Left lung (tissue), 4 donors: ENCODE measurements at regions not wholly inside any gene's neighbourhood (a gene's known extent, or its start where the extent isn't known, plus 50 kb on each side); places are given as distances from the start of the nearest gene placed in this dataset.

Experiments
- ATAC-seq: fragments of 200-7000 bp; cut with Tn5 transposase; one replicate; pipeline ENCODE4 v1.9.1; 2020; ENCODE audit warnings: moderate library complexity
- DNase-seq, 4 donors: peaks; one replicate each; pipeline ENCODE4 v3.0.0-alpha.2; 2013 to 2020
- H3K27ac ChIP-seq, 2 donors: fragments of 200-600 bp; sonication (generic) in 1 of 2; one replicate each; pipeline versions ENCODE4 v1.5.0 to v1.8.0; 2020 to 2021
- H3K27me3 ChIP-seq, 2 donors: fragments of 200-600 bp; sonication (generic) in 1 of 2; one replicate each; pipeline versions ENCODE4 v1.5.0 to v1.8.0; 2020 to 2021
- H3K36me3 ChIP-seq, 2 donors: fragments of 200-600 bp; sonication (generic) in 1 of 2; one replicate each; pipeline versions ENCODE4 v1.5.0 to v1.8.0; 2020 to 2021
- H3K4me1 ChIP-seq, 2 donors: fragments of 200-600 bp; one replicate each; pipeline ENCODE4 v1.8.0; 2021
- H3K4me3 ChIP-seq, 2 donors: fragments of 200-600 bp; sonication (generic) in 1 of 2; one replicate each; pipeline versions ENCODE4 v1.5.0 to v1.8.0; 2020 to 2021; ENCODE audit warnings: mild to moderate bottlenecking in 1 of 2
- H3K9me3 ChIP-seq, 2 donors: fragments of 200-600 bp; sonication (generic) in 1 of 2; one replicate each; pipeline versions ENCODE4 v1.5.0 to v1.8.0; 2020 to 2021
- CTCF ChIP-seq, 2 donors: fragments of 200-600 bp; sonication (generic) in 1 of 2; IDR thresholded peaks; one replicate each; pipeline versions ENCODE4 v1.5.0 to v1.8.0; 2021; ENCODE audit warnings: antibody characterized with exemption in 2 of 2
- intact Hi-C, 2 donors: fragments of 100-400 bp; cut with DNase I; formaldehyde crosslinking; loops; one replicate each; pipeline versions ENCODE4 v1.11.2 to v1.14.2; 2022
- donor health status: DM: no; HTN: yes; CAD: no.
- donor health status: DM: no; HTN: no; CAD: no.

- TF ChIP-seq CTCF (IDR thresholded peaks at IDR 0.05), result no peak
- no peak for ATAC-seq
- intact Hi-C loops, result no loop called here
- no peak for DNase-seq
- Histone ChIP-seq H3K36me3 (no peaks in the 10 kb centered on the region), H3K4me1 (peaks cover 6 to 7% of the 10 kb centered on the region in 2 donors), H3K27ac (no peak overlapping the region), H3K4me3 (no peak overlapping the region), H3K9me3 (peaks cover 0 to 6% of the 10 kb centered on the region in 2 donors), H3K27me3 (no peaks in the 10 kb centered on the region)
Observed at GRCh38 chr13:22103046-22104027, 432.5 kb downstream of the FGF9 start.

GRCh38 chr13:22106058-22106457 is 435.2 kb downstream of the FGF9 start:
- no peak overlapping the region for H3K4me3 ChIP-seq
- H3K27me3 ChIP-seq, result no peaks in the 10 kb centered on the region
- no peak for ATAC-seq
- peaks cover 11 to 16% of the 10 kb centered on the region in 2 donors for H3K4me1 ChIP-seq
- no peak overlapping the region for H3K27ac ChIP-seq
- no peak for TF ChIP-seq CTCF (IDR thresholded peaks at IDR 0.05)
- intact Hi-C loops, result no loop called here
- no peak for DNase-seq
- H3K9me3 ChIP-seq, result no peaks in the 10 kb centered on the region
- H3K36me3 ChIP-seq, result no peaks in the 10 kb centered on the region

GRCh38 chr13:22107549-22107948 is 436.7 kb downstream of the FGF9 start:
- no peak for TF ChIP-seq CTCF (IDR thresholded peaks at IDR 0.05)
- ATAC-seq (peak; percentile 77), DNase-seq (peak in 1 of 4 donors; percentile 35)
- Histone ChIP-seq H3K36me3 (no peaks in the 10 kb centered on the region), H3K9me3 (no peaks in the 10 kb centered on the region), H3K27ac (peak overlapping the region in 1 of 2 donors; percentile 45), H3K4me3 (no peak overlapping the region), H3K4me1 (peaks cover 11 to 16% of the 10 kb centered on the region in 2 donors), H3K27me3 (no peaks in the 10 kb centered on the region)
- intact Hi-C loops, result no loop called here

GRCh38 chr13:22108283-22108942 is 437.5 kb downstream of the FGF9 start:
- intact Hi-C loops, result no loop called here

More at GRCh38 chr13:22108283-22108942, 437.5 kb downstream of the FGF9 start:
- TF ChIP-seq CTCF (IDR thresholded peaks at IDR 0.05), result no peak
- ATAC-seq (peak; percentile 55), DNase-seq (peak in 2 of 4 donors; percentile 83 to 85)
- Histone ChIP-seq H3K27ac (peak overlapping the region in 1 of 2 donors; percentile 45), H3K4me3 (no peak overlapping the region), H3K27me3 (no peaks in the 10 kb centered on the region), H3K4me1 (peaks cover 11 to 16% of the 10 kb centered on the region in 2 donors), H3K9me3 (no peaks in the 10 kb centered on the region), H3K36me3 (no peaks in the 10 kb centered on the region)
